ENCODE measurements at regions not wholly inside any gene's neighbourhood (a gene's known extent, or its start where the extent isn't known, plus 50 kb on each side); places are given as distances from the start of the nearest gene placed in this dataset.

DNA sequence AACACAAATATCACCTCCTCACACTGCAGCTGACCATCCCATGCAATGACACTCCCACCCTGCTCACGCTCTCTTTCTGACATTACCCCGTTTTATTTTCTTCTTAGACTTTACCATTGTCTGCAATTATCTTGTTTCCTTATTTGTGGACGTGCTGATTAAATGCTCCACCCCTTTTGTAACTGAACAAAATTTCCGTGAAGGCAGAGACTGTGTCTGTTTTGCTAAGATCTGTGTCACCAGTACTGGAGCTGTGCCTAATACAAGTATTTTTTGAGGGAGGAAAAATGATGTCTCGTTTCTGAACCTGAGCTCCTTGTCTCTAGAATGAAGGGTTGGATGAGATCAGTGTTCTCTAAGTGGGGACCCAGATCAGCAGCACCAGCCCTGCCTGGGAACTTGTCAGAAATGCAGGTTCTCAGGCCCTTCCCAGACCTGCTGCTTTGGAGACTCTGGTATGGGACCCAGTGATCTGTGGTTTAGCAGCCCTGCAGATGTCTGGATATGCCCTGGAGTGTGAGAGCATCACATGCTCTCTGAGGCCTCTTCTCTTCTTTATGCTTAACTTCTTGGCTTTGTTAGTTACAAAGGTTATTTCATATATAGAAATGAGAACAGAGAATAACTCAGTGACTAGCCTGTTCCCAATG, 181.7 kb upstream of the GAS1 start:
- H3K4me1 ChIP-seq (ENCODE audit: low read length), result no peaks in the 10 kb centered on the region
- no peak overlapping the region for H3K4me3 ChIP-seq (ENCODE audit: low read length)
- H3K36me3 ChIP-seq (replicated peaks; ENCODE audit: low read depth, low read length), result no peaks in the 10 kb centered on the region
- H3K79me2 ChIP-seq (ENCODE audit: low read length), result no peaks in the 10 kb centered on the region
- H4K20me1 ChIP-seq (ENCODE audit: insufficient read depth, low read length), result no peaks in the 10 kb centered on the region
- H2AFZ ChIP-seq (ENCODE audit: low read depth, low read length), result no peak overlapping the region
- H3K27me3 ChIP-seq (ENCODE audit: low read depth, low read length), result no peaks in the 10 kb centered on the region
- H3K9ac ChIP-seq (ENCODE audit: low read length), result no peak overlapping the region
- no peak overlapping the region for H3K4me2 ChIP-seq (ENCODE audit: low read length)
- TF ChIP-seq EZH2phosphoT487 (IDR thresholded peaks at IDR 0.05; ENCODE audit: low read depth), result no peak
- TF ChIP-seq, protein P1, sequence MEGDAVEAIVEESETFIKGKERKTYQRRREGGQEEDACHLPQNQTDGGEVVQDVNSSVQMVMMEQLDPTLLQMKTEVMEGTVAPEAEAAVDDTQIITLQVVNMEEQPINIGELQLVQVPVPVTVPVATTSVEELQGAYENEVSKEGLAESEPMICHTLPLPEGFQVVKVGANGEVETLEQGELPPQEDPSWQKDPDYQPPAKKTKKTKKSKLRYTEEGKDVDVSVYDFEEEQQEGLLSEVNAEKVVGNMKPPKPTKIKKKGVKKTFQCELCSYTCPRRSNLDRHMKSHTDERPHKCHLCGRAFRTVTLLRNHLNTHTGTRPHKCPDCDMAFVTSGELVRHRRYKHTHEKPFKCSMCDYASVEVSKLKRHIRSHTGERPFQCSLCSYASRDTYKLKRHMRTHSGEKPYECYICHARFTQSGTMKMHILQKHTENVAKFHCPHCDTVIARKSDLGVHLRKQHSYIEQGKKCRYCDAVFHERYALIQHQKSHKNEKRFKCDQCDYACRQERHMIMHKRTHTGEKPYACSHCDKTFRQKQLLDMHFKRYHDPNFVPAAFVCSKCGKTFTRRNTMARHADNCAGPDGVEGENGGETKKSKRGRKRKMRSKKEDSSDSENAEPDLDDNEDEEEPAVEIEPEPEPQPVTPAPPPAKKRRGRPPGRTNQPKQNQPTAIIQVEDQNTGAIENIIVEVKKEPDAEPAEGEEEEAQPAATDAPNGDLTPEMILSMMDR (IDR thresholded peaks at IDR 0.05; ENCODE audit: low read depth, low read length), result no peak
- H3K27ac ChIP-seq (ENCODE audit: low read length), result no peak overlapping the region
- H3K9me3 ChIP-seq (ENCODE audit: insufficient read depth, low read length), result no peaks in the 10 kb centered on the region

DNA sequence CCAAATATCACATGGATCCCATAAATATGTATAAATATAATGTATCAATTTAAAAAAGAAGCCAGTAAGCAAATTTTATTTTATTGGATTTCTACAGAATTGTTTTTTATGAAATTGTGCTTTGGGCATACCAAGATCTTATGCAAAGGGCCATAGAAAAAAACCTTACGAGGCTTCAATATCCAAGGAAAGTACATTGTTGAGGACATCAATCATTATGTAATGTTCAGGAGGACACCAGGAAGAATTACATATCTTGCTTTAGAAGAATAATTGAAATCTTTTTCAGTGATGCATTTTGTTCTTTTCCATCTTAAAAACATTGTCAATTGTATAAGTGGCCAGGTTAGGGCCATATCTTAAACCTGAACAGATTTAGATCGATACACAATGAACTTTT, 187.8 kb upstream of the GAS1 start:
- no peaks in the 10 kb centered on the region for H3K36me3 ChIP-seq (replicated peaks; ENCODE audit: low read depth, low read length)
- no peak overlapping the region for H2AFZ ChIP-seq (ENCODE audit: low read depth, low read length)
- H3K4me2 ChIP-seq (ENCODE audit: low read length), result no peak overlapping the region
- no peaks in the 10 kb centered on the region for H3K27me3 ChIP-seq (ENCODE audit: low read depth, low read length)
- no peak for TF ChIP-seq EZH2phosphoT487 (IDR thresholded peaks at IDR 0.05; ENCODE audit: low read depth)
- TF ChIP-seq, protein P1 (IDR thresholded peaks at IDR 0.05; ENCODE audit: low read depth, low read length), result no peak
- H3K4me3 ChIP-seq (ENCODE audit: low read length), result no peak overlapping the region
- H3K27ac ChIP-seq (ENCODE audit: low read length), result no peak overlapping the region
- no peaks in the 10 kb centered on the region for H3K4me1 ChIP-seq (ENCODE audit: low read length)
- no peaks in the 10 kb centered on the region for H4K20me1 ChIP-seq (ENCODE audit: insufficient read depth, low read length)
- H3K9ac ChIP-seq (ENCODE audit: low read length), result no peak overlapping the region
- H3K9me3 ChIP-seq (ENCODE audit: insufficient read depth, low read length), result no peaks in the 10 kb centered on the region
- H3K79me2 ChIP-seq (ENCODE audit: low read length), result no peaks in the 10 kb centered on the region

DNA sequence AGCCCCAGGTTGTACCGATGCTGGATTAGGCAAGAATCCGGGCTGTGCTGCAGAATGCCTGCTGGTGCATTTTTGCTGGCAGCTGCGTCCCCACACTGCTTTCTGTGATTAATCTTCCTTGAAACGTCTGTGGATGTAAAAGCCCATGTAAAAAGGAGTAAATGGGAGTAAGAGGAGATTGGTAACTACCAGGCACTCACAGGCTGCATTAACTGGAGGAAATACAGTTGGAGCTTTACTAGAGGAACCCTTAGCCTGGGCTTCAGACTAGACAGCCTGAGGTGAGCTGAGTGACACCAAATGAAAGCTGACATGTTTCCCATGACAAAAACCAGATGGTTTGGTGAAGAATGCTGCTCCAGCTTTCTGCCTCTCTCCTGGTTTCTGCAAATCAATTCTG, 190.4 kb upstream of the GAS1 start:
- Histone ChIP-seq H2AFZ (ENCODE audit: low read depth, low read length) (no peak overlapping the region), H4K20me1 (ENCODE audit: insufficient read depth, low read length) (no peaks in the 10 kb centered on the region), H3K9me3 (ENCODE audit: insufficient read depth, low read length) (no peaks in the 10 kb centered on the region), H3K4me1 (ENCODE audit: low read length) (no peaks in the 10 kb centered on the region), H3K4me3 (ENCODE audit: low read length) (no peak overlapping the region), H3K27ac (ENCODE audit: low read length) (no peak overlapping the region), H3K9ac (ENCODE audit: low read length) (no peak overlapping the region), H3K79me2 (ENCODE audit: low read length) (no peaks in the 10 kb centered on the region), H3K27me3 (ENCODE audit: low read depth, low read length) (no peaks in the 10 kb centered on the region), H3K36me3 (replicated peaks; ENCODE audit: low read depth, low read length) (no peaks in the 10 kb centered on the region), H3K4me2 (ENCODE audit: low read length) (no peak overlapping the region)
- TF ChIP-seq, protein P1 (IDR thresholded peaks at IDR 0.05; ENCODE audit: low read depth, low read length), result no peak
- TF ChIP-seq EZH2phosphoT487 (IDR thresholded peaks at IDR 0.05; ENCODE audit: low read depth), result no peak

DNA sequence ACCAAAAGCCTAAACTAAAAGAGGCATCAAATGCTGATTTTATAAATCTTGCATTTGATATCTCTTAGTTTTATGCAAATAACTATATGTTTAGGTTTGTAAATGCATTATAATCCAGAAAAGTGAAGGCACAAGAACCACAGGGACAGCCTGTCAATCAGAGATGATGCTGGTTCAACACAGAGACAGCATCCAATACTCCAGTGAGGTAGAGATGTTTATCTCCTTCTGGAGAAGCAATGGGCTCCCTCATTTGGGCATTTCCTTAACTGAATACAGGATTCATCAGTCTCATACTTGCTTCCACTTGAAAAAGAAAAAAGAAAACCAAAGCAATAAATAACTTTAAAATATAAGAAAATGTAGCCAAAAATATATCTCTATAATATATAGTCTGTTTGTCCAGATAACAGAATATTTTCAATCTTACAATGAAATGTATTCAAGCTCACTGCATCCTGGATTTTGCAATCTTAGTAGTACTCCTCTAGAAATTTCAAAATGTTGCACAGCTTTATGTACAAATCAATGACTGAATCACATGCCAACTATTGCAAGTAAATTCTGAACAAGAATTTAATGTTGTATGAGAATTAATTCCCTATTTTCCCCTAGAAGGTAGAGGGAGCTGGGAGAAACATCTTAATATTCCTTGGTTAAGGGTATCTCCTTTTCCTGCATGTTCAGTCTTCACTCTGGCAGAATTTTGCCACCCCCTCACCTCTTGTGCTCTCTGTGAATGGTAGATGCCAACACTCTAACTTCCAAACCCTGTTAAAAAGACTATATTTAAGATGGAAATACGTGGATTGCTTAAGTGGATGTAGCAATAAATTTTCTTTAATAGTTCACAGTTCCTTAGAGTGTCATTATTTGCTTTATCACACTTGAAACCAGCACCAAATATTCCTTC, 191.1 kb upstream of the GAS1 start:
- no peaks in the 10 kb centered on the region for H3K27me3 ChIP-seq (ENCODE audit: low read depth, low read length)
- no peaks in the 10 kb centered on the region for H3K4me1 ChIP-seq (ENCODE audit: low read length)
- H3K9ac ChIP-seq (ENCODE audit: low read length), result no peak overlapping the region
- no peak overlapping the region for H3K27ac ChIP-seq (ENCODE audit: low read length)
- H3K4me3 ChIP-seq (ENCODE audit: low read length), result no peak overlapping the region
- H2AFZ ChIP-seq (ENCODE audit: low read depth, low read length), result no peak overlapping the region
- TF ChIP-seq, protein P1 (IDR thresholded peaks at IDR 0.05; ENCODE audit: low read depth, low read length), result no peak
- TF ChIP-seq EZH2phosphoT487 (IDR thresholded peaks at IDR 0.05; ENCODE audit: low read depth), result no peak
- no peaks in the 10 kb centered on the region for H4K20me1 ChIP-seq (ENCODE audit: insufficient read depth, low read length)
- H3K79me2 ChIP-seq (ENCODE audit: low read length), result no peaks in the 10 kb centered on the region
- no peaks in the 10 kb centered on the region for H3K9me3 ChIP-seq (ENCODE audit: insufficient read depth, low read length)
- no peaks in the 10 kb centered on the region for H3K36me3 ChIP-seq (replicated peaks; ENCODE audit: low read depth, low read length)
- no peak overlapping the region for H3K4me2 ChIP-seq (ENCODE audit: low read length)
